ENCODE measurements at regions not wholly inside any gene's neighbourhood (a gene's known extent, or its start where the extent isn't known, plus 50 kb on each side); places are given as distances from the start of the nearest gene placed in this dataset.

DNA sequence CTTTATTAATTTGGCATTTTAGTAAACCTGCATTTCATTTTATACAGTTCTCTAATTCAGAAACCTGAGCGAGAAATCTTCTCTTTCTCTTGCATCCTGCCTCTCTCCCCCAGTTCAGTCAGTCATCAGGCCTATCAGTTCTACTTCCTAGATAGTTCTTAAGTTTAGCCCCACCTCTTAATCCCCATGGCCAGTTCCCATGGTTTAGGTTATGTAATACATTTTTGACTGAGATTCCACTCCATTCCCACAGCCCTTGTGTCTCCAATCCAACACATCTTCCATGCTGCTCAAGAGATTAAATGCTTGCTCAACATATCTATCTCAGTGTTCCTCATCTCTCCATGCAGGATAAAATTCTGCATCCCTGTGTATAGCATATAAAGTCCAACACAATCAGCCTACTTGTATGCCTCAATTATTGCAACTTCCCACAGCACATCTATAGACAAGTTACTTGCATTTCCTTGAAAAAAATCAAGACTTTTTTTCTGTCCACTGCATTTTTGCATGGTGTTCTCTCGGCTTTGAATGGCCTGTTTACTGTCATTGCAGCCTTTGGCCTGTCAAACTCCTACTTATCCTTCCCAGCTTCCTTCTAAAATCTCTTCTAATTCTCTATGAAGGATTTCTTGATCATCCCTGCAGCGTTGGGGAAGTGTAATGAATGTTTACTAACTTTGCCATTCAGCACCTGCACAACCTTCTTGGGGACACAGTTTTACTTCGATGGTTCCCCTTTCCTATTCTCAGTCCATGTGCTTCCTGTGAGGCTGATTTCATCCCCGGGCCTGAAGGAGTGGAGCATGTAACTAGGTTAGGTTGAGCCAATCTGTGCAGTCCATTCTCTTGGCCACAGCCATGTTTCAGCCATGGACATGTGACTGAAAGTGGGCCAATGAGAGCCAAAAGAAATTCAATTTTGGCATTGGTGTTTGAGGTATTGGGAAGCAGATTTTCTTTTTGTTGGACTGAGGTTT lies 80.8 kb downstream of the DACT1 start:
- TF ChIP-seq, protein P1, sequence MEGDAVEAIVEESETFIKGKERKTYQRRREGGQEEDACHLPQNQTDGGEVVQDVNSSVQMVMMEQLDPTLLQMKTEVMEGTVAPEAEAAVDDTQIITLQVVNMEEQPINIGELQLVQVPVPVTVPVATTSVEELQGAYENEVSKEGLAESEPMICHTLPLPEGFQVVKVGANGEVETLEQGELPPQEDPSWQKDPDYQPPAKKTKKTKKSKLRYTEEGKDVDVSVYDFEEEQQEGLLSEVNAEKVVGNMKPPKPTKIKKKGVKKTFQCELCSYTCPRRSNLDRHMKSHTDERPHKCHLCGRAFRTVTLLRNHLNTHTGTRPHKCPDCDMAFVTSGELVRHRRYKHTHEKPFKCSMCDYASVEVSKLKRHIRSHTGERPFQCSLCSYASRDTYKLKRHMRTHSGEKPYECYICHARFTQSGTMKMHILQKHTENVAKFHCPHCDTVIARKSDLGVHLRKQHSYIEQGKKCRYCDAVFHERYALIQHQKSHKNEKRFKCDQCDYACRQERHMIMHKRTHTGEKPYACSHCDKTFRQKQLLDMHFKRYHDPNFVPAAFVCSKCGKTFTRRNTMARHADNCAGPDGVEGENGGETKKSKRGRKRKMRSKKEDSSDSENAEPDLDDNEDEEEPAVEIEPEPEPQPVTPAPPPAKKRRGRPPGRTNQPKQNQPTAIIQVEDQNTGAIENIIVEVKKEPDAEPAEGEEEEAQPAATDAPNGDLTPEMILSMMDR (conservative IDR thresholded peaks at IDR 0.05): no peak
- H3K27ac ChIP-seq: no peak overlapping the region

DNA sequence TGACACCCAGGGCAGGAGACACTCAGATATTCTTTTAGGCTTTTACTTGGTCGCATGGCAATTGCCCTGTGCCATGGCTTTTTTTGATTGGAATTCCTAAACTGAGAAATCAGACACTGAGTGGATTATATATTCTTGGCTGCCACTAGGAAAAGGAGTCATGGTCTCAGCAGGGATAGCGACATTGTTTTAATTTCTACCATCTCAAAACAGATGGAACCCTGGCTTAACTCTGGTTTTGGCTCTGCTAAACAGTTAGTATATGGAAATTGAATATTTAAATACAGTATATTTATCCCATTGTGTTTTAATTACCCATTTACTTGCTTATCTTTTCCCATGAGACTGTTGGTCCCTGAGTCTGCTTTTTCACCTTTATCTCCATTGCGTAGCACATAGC lies 84.0 kb downstream of the DACT1 start:
- no peak overlapping the region for H3K27ac ChIP-seq
- TF ChIP-seq, protein P1 (conservative IDR thresholded peaks at IDR 0.05): no peak

DNA sequence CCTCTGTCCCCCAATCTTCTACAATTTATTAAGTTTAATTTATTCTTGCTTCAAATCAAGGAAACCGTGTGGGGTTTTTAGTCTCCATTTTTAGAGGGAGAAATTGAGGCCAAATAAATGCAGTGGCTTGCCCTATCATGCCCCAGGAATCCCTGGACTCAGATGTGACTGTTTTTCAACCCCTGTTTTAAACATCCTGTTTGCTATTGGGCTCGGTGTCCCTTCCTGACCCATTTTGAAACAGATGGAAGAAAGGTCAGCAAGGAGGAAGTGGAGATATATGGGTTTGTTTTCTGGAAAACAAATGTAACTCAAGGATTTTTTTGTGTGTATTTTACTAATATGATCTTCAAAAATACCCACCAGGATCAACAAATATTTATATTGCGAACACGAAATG lies 84.7 kb downstream of the DACT1 start:
- TF ChIP-seq, protein P1 (conservative IDR thresholded peaks at IDR 0.05): no peak
- no peak overlapping the region for H3K27ac ChIP-seq

DNA sequence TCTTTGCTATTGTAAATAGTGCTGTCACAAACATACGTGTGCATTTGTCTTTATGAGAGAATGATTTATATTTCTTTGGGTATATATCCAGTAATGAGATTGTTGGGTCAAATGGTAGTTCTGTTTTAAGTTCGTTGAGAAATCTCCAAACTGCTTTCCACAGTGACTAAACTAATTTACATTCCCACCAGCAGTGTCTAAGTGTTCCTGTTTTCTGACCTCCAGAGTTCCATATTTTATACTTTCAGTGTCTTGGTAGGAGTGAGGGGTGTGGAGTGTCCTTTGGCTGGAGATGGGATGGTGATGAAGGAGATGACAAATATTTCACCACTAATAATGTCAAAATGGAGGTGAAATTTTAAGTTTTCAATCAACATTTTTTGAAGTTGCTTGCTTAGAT lies 86.4 kb downstream of the DACT1 start:
- TF ChIP-seq, protein P1 (conservative IDR thresholded peaks at IDR 0.05): no peak
- H3K27ac ChIP-seq: no peak overlapping the region

DNA sequence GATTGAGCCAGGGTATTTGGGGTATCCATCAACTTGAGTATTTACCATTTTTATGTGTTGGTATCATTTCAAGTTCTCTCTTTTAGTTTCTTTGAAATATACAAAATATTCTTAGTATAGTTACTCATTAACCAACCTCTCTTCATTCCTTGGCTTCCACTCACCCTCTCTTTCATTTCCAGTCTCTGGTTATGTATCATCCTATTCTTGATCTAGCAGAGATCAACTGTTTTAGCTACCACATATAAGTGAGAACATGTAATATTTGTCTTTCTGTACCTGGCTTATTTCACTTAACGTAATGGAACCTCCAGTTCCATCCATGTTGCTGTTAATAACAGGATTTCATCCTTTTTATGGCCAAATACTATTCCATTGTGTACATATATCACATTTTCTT lies 86.9 kb downstream of the DACT1 start:
- no peak overlapping the region for H3K27ac ChIP-seq
- TF ChIP-seq, protein P1 (conservative IDR thresholded peaks at IDR 0.05): no peak

DNA sequence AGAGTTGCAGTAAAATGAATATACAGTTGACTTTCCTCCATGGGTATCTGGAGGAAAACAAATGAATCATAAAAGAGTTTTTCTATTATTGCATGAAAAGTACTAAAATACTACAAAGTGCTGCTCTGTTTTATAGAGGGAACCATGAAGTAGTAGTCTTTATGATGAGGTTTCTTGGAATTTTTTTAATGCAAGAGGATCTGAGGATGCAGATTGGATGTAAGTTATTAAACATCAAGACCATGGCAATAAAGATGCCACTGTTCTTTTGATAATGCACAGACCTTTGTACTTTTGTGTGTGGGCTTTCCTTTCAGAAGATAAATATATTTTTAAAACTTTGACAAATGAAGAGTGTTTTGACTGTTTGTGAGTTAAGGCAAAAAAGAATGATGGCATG lies 87.5 kb downstream of the DACT1 start:
- TF ChIP-seq, protein P1 (conservative IDR thresholded peaks at IDR 0.05): no peak

DNA sequence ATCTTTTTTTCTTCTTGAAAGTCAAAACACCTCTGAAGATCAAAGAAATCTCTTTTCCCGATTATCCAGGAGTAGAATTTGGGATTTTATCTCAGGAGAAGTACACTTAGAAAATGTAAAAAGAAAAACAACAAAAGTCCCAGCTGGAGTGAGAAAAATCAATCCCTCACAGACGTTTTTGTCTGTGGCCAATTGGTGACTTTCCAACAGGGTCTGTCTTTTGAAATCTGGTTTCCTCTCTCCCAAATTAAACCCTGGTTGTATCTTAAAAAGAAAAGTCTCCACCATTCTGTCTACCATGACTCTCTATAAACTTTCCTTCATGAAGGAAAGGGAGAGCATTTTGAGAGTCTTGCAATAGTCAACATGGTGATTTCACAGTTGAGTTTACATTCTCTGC lies 88.1 kb downstream of the DACT1 start:
- H3K27ac ChIP-seq: no peak overlapping the region
- TF ChIP-seq, protein P1 (conservative IDR thresholded peaks at IDR 0.05): no peak

More for the DNA sequence above, 87.5 kb downstream of the DACT1 start:
- H3K27ac ChIP-seq: no peak overlapping the region

All from VCaP (cell line).